B cell (primary cell): ENCODE measurements at regions not wholly inside any gene's neighbourhood (a gene's known extent, or its start where the extent isn't known, plus 50 kb on each side); places are given as distances from the start of the nearest gene placed in this dataset.

Experiments
- ATAC-seq: fragments of 200-7000 bp; cut with Tn5 transposase; one replicate; pipeline ENCODE4 v1.10.0; 2021; ENCODE audit warnings: low read depth, mild to moderate bottlenecking, moderate number of reproducible peaks, moderate library complexity
- CTCF ChIA-PET: fragments of 350-600 bp; sonication (Branson Sonifier 250); formaldehyde crosslinking; loops from one replicate; lab custom pipeline; 2021; ENCODE audit warnings: antibody characterized with exemption, inconsistent platforms; lab: Charles Lee
- POLR2A ChIA-PET: fragments of 350-600 bp; sonication (Branson Sonifier 250); formaldehyde crosslinking; loops from one replicate; lab custom pipeline; 2021; ENCODE audit warnings: antibody characterized with exemption; lab: Charles Lee
- DNase-seq: peaks from one replicate; pipeline ENCODE4 v3.0.0; 2013
- H2AFZ ChIP-seq: 2 replicates; pipeline ENCODE4 v1.6.1; 2012; ENCODE audit warnings: mild to moderate bottlenecking, low read depth, low read length; ENCODE audit not compliant: insufficient read depth, poor library complexity, severe bottlenecking
- H3K27ac ChIP-seq, 2 donors: 1 replicate in 1 of 2; 2 replicates in 1 of 2; pipeline ENCODE4 v1.5.1; 2012 to 2013; ENCODE audit warnings: low read length in 2 of 2, mild to moderate bottlenecking in 2 of 2, moderate library complexity in 1 of 2
- H3K27me3 ChIP-seq, 4 experiments: fragments of 200-600 bp in 1 of 4; sonication (generic) in 1 of 4; replicated peaks in 1 of 4; 1 replicate in 2 of 4; 2 replicates in 2 of 4; pipeline versions ENCODE4 v1.6.1 to v1.7.0; 2013 to 2016; ENCODE audit warnings: low read length in 3 of 4, mild to moderate bottlenecking in 2 of 4, mixed read lengths in 1 of 4, moderate library complexity in 1 of 4; ENCODE audit not compliant: insufficient read depth in 4 of 4, control insufficient read depth in 3 of 4; ENCODE audit errors: control extremely low read depth in 1 of 4
- H3K36me3 ChIP-seq, 2 experiments: replicated peaks in 1 of 2; 1 replicate in 1 of 2; 2 replicates in 1 of 2; pipeline versions ENCODE4 v1.6.1 to v1.7.1; 2013; ENCODE audit warnings: low read length in 1 of 2; ENCODE audit not compliant: insufficient read depth in 2 of 2, control insufficient read depth in 1 of 2; ENCODE audit errors: control extremely low read depth in 1 of 2, extremely low read depth in 1 of 2
- H3K4me1 ChIP-seq, 2 donors: fragments of 200-600 bp in 1 of 2; sonication (generic) in 1 of 2; 1 replicate in 1 of 2; 2 replicates in 1 of 2; pipeline versions ENCODE4 v1.5.1 to v1.6.1; 2013 to 2017; ENCODE audit warnings: low read length in 2 of 2; ENCODE audit not compliant: control insufficient read depth in 2 of 2, insufficient read depth in 2 of 2
- H3K4me2 ChIP-seq: replicated peaks from 2 replicates; pipeline ENCODE3; 2012; ENCODE audit warnings: mild to moderate bottlenecking, low read depth, low read length; ENCODE audit not compliant: poor library complexity, severe bottlenecking
- H3K4me3 ChIP-seq, 5 experiments: fragments of 200-600 bp in 1 of 5; sonication (generic) in 1 of 5; 1 replicate in 3 of 5; 2 replicates in 2 of 5; pipeline versions ENCODE4 v1.5.1 to v1.7.0; 2011 to 2016; ENCODE audit warnings: low read length in 4 of 5, mild to moderate bottlenecking in 4 of 5, low read depth in 2 of 5, control low read depth in 1 of 5, moderate library complexity in 1 of 5; ENCODE audit not compliant: insufficient read depth in 1 of 5; ENCODE audit errors: control extremely low read depth in 1 of 5, extremely low read depth in 1 of 5
- H3K79me2 ChIP-seq: fragments of 200-600 bp; sonication (generic); one replicate; pipeline ENCODE4 v1.6.0; 2016; ENCODE audit warnings: low read length; ENCODE audit not compliant: control insufficient read depth, insufficient read depth
- H3K9ac ChIP-seq: fragments of 200-600 bp; sonication (generic); 2 replicates; pipeline ENCODE4 v1.6.1; 2017; ENCODE audit warnings: mild to moderate bottlenecking, low read length, moderate library complexity
- H3K9me3 ChIP-seq, 3 donors: one replicate each; pipeline versions ENCODE4 v1.6.1 to v1.7.1; 2013; ENCODE audit warnings: low read length in 2 of 3; ENCODE audit not compliant: control insufficient read depth in 2 of 3, insufficient read depth in 1 of 3; ENCODE audit errors: control extremely low read depth in 1 of 3
- H4K20me1 ChIP-seq: 2 replicates; pipeline ENCODE4 v1.6.0; 2012; ENCODE audit warnings: mild to moderate bottlenecking, low read length; ENCODE audit not compliant: insufficient read depth, control insufficient read depth, poor library complexity, severe bottlenecking
- H3K27ac Mint-ChIP-seq: one replicate; pipeline ENCODE4 v1.8.0; 2021; ENCODE audit warnings: mixed read lengths
- H3K27me3 Mint-ChIP-seq: one replicate; pipeline ENCODE4 v1.8.0; 2021; ENCODE audit warnings: mixed read lengths
- H3K4me1 Mint-ChIP-seq: one replicate; pipeline ENCODE4 v1.8.0; 2021; ENCODE audit warnings: mixed read lengths
- H3K4me3 Mint-ChIP-seq: one replicate; pipeline ENCODE4 v1.8.0; 2021; ENCODE audit warnings: mixed read lengths
- H3K9me3 Mint-ChIP-seq: one replicate; pipeline ENCODE4 v1.8.0; 2022; ENCODE audit warnings: mixed read lengths; ENCODE audit not compliant: insufficient read depth
- CTCF ChIP-seq: fragments of 200-600 bp; IDR thresholded peaks from one replicate; pipeline ENCODE4 v1.8.0; 2022; ENCODE audit warnings: antibody characterized with exemption, mild to moderate bottlenecking
- EZH2 ChIP-seq: IDR thresholded peaks from 2 replicates; pipeline ENCODE4 v1.6.1; 2012; ENCODE audit warnings: borderline replicate concordance, low read depth, mild to moderate bottlenecking, moderate library complexity, low read length; ENCODE audit not compliant: insufficient read depth, poor library complexity, severe bottlenecking
- WGBS: methylation state at CpG from one replicate; pipeline ENCODE4 v1.1.5; 2013; ENCODE audit warnings: missing lambda C conversion rate; ENCODE audit not compliant: insufficient coverage; 5-methylcytosine and 5-hydroxymethylcytosine counted together
- intact Hi-C: fragments of 100-400 bp; cut with micrococcal nuclease; formaldehyde crosslinking; loops from one replicate; pipeline ENCODE4 v1.10.0; 2022

GRCh38 chr14:61219256-61219655, 61.9 kb downstream of the TMEM30B start:
- H3K4me3 ChIP-seq, result no peak overlapping the region
- H3K9me3 Mint-ChIP-seq, result no peaks in the 10 kb centered on the region
- H3K4me1 Mint-ChIP-seq, result no peaks in the 10 kb centered on the region
- H3K27me3 Mint-ChIP-seq, result peaks cover 40% of the 10 kb centered on the region
- no peaks in the 10 kb centered on the region for H3K36me3 ChIP-seq
- no peak overlapping the region for H3K27ac Mint-ChIP-seq
- WGBS, result 67% methylated on average over 1 of the region's 1 CpG
- H3K9ac ChIP-seq, result no peak overlapping the region
- DNase-seq (no peak), ATAC-seq (no peak)
- no peak overlapping the region for H3K27ac ChIP-seq
- H3K9me3 ChIP-seq, result no peaks in the 10 kb centered on the region
- H3K79me2 ChIP-seq, result no peaks in the 10 kb centered on the region
- H3K4me2 ChIP-seq, result no peak overlapping the region
- intact Hi-C loops, result no loop called here
- TF ChIP-seq CTCF (no peak), EZH2 (no peak)
- POLR2A ChIA-PET, result no interaction called here
- H4K20me1 ChIP-seq, result no peaks in the 10 kb centered on the region
- CTCF ChIA-PET, result interaction anchor here (1.2 kb wide), 1 partner anchor 41 kb away, joined by 3 read pairs; no protein-coding TSS in a partner anchor
- no peak overlapping the region for H3K4me3 Mint-ChIP-seq
- H3K27me3 ChIP-seq, result peaks cover 0 to 5% (median 0%) of the 10 kb centered on the region in 4 experiments
- no peak overlapping the region for H2AFZ ChIP-seq
- H3K4me1 ChIP-seq, result no peaks in the 10 kb centered on the region

GRCh38 chr14:61218767-61219166, 62.4 kb downstream of the TMEM30B start:
- no peaks in the 10 kb centered on the region for H3K9me3 ChIP-seq
- H3K9me3 Mint-ChIP-seq, result no peaks in the 10 kb centered on the region
- intact Hi-C loops, result no loop called here
- CTCF ChIA-PET, result interaction anchor here (0.9 to 1.2 kb wide), 2 partner anchors 34 to 42 kb away, joined by 3 read pairs; no protein-coding TSS in a partner anchor
- no peak overlapping the region for H3K9ac ChIP-seq
- H3K27me3 ChIP-seq, result peaks cover 0 to 5% (median 0%) of the 10 kb centered on the region in 4 experiments
- H3K36me3 ChIP-seq, result no peaks in the 10 kb centered on the region
- no peak overlapping the region for H2AFZ ChIP-seq
- POLR2A ChIA-PET, result no interaction called here
- no peaks in the 10 kb centered on the region for H3K4me1 ChIP-seq
- no peak for ATAC-seq
- no peak overlapping the region for H3K27ac Mint-ChIP-seq
- no peak for TF ChIP-seq CTCF
- no peak for TF ChIP-seq EZH2
- no peak overlapping the region for H3K4me3 ChIP-seq
- no peak overlapping the region for H3K27ac ChIP-seq
- peaks cover 42% of the 10 kb centered on the region for H3K27me3 Mint-ChIP-seq
- H3K4me1 Mint-ChIP-seq, result no peaks in the 10 kb centered on the region
- no peak overlapping the region for H3K4me2 ChIP-seq
- no peaks in the 10 kb centered on the region for H3K79me2 ChIP-seq
- DNase-seq, result no peak
- no peaks in the 10 kb centered on the region for H4K20me1 ChIP-seq
- 73% methylated on average over 3 of the region's 6 CpGs for WGBS
- H3K4me3 Mint-ChIP-seq, result no peak overlapping the region
